Tibial nerve (tissue), 4 donors: ENCODE measurements at regions not wholly inside any gene's neighbourhood (a gene's known extent, or its start where the extent isn't known, plus 50 kb on each side); places are given as distances from the start of the nearest gene placed in this dataset.

Source experiments
- DNase-seq, 2 donors: peaks; one replicate each; pipeline ENCODE4 v3.0.0-alpha.2; 2019; ENCODE audit warnings: low spot score in 2 of 2
- H3K27ac ChIP-seq, 4 donors: fragments of 200-600 bp; sonication (generic) in 3 of 4; one replicate each; pipeline ENCODE4 v1.5.1; 2017 to 2019; ENCODE audit warnings: mild to moderate bottlenecking in 1 of 4
- H3K27me3 ChIP-seq, 2 donors: fragments of 200-600 bp; sonication (generic) in 1 of 2; one replicate each; pipeline versions ENCODE4 v1.5.1 to v1.6.0; 2017 to 2019
- H3K36me3 ChIP-seq, 3 donors: fragments of 200-600 bp; sonication (generic); one replicate each; pipeline ENCODE4 v1.5.1; 2018 to 2019
- H3K4me1 ChIP-seq, 4 donors: fragments of 200-600 bp; sonication (generic) in 3 of 4; one replicate each; pipeline ENCODE4 v1.5.1; 2017 to 2019
- H3K4me3 ChIP-seq, 4 donors: fragments of 200-600 bp; sonication (generic) in 3 of 4; one replicate each; pipeline ENCODE4 v1.5.1; 2017 to 2019; ENCODE audit warnings: mild to moderate bottlenecking in 1 of 4, moderate library complexity in 1 of 4
- H3K9me3 ChIP-seq, 4 donors: fragments of 200-600 bp; sonication (generic) in 3 of 4; one replicate each; pipeline ENCODE4 v1.5.1; 2017 to 2019
- CTCF ChIP-seq, 5 experiments: fragments of 200-600 bp in 3 of 5; fragments of 450-650 bp in 2 of 5; sonication (generic) in 3 of 5; IDR thresholded peaks; one replicate each; pipeline ENCODE4 v1.5.1; 2016 to 2019; ENCODE audit warnings: antibody characterized with exemption in 5 of 5, mild to moderate bottlenecking in 3 of 5, moderate library complexity in 2 of 5
- EP300 ChIP-seq, 2 donors: sonication (generic); formaldehyde crosslinking; IDR thresholded peaks; one replicate each; pipeline ENCODE4 v1.6.1; 2017; ENCODE audit warnings: antibody characterized with exemption in 2 of 2, mild to moderate bottlenecking in 1 of 2
- POLR2A ChIP-seq, 2 donors: fragments of 450-650 bp; IDR thresholded peaks; one replicate each; pipeline ENCODE4 v1.6.1; 2017; ENCODE audit warnings: antibody characterized with exemption in 2 of 2, mild to moderate bottlenecking in 2 of 2, moderate library complexity in 2 of 2
- WGBS, 2 donors: methylation state at CpG; one replicate each; pipeline ENCODE4 v1.1.5; 2018; 5-methylcytosine and 5-hydroxymethylcytosine counted together

GRCh38 chr12:58156697-58157096 lies 215.3 kb downstream of the ATP23 start:
- no peaks in the 10 kb centered on the region for H3K4me1 ChIP-seq
- no peak for DNase-seq
- WGBS, 2 donors, result 77 to 83% methylated on average over 2 of the region's 2 CpGs

GRCh38 chr12:58159941-58160340 lies 218.6 kb downstream of the ATP23 start:
- no peak for DNase-seq
- Histone ChIP-seq H3K27me3 (no peaks in the 10 kb centered on the region), H3K4me3 (no peak overlapping the region), H3K36me3 (no peaks in the 10 kb centered on the region), H3K9me3 (no peaks in the 10 kb centered on the region), H3K27ac (no peak overlapping the region), H3K4me1 (no peaks in the 10 kb centered on the region)
- no peak for TF ChIP-seq EP300 (IDR thresholded peaks at IDR 0.05)
- no peak for TF ChIP-seq POLR2A (IDR thresholded peaks at IDR 0.05)
- TF ChIP-seq CTCF (IDR thresholded peaks at IDR 0.05), result no peak
- WGBS, 2 donors, result 92 to 94% methylated on average over 2 of the region's 2 CpGs

More at GRCh38 chr12:58156697-58157096, 215.3 kb downstream of the ATP23 start:
- H3K4me3 ChIP-seq, result no peak overlapping the region
- H3K36me3 ChIP-seq, result no peaks in the 10 kb centered on the region
- TF ChIP-seq POLR2A (IDR thresholded peaks at IDR 0.05), result no peak
- no peak overlapping the region for H3K27ac ChIP-seq
- no peaks in the 10 kb centered on the region for H3K9me3 ChIP-seq
- no peaks in the 10 kb centered on the region for H3K27me3 ChIP-seq

GRCh38 chr12:58161773-58162172 lies 220.4 kb downstream of the ATP23 start:
- H3K4me3 ChIP-seq, result no peak overlapping the region
- no peak for TF ChIP-seq POLR2A (IDR thresholded peaks at IDR 0.05)
- 56 to 63% methylated on average over 2 of the region's 2 CpGs for WGBS, 2 donors
- H3K36me3 ChIP-seq, result no peaks in the 10 kb centered on the region
- no peak for DNase-seq
- no peaks in the 10 kb centered on the region for H3K27me3 ChIP-seq
- H3K27ac ChIP-seq, result no peak overlapping the region
- H3K9me3 ChIP-seq, result no peaks in the 10 kb centered on the region
- H3K4me1 ChIP-seq, result no peaks in the 10 kb centered on the region

- H3K27me3 ChIP-seq, result no peaks in the 10 kb centered on the region
- no peak for TF ChIP-seq POLR2A (IDR thresholded peaks at IDR 0.05)
- no peak for TF ChIP-seq CTCF (IDR thresholded peaks at IDR 0.05)
- no peak for TF ChIP-seq EP300 (IDR thresholded peaks at IDR 0.05)
- H3K9me3 ChIP-seq, result no peaks in the 10 kb centered on the region
- no peaks in the 10 kb centered on the region for H3K36me3 ChIP-seq
- no peak overlapping the region for H3K27ac ChIP-seq
- no peak for DNase-seq
- no peak overlapping the region for H3K4me3 ChIP-seq
- no peaks in the 10 kb centered on the region for H3K4me1 ChIP-seq
- 39 to 42% methylated on average over 4 of the region's 4 CpGs for whole genome bisulfite sequencing, 2 donors
Observed at GRCh38 chr12:58163021-58163420, 221.7 kb downstream of the ATP23 start.

GRCh38 chr12:58166643-58167042 lies 225.3 kb downstream of the ATP23 start:
- no peaks in the 10 kb centered on the region for H3K36me3 ChIP-seq
- no peaks in the 10 kb centered on the region for H3K9me3 ChIP-seq
- no peak overlapping the region for H3K27ac ChIP-seq
- 56 to 62% methylated on average over 5 of the region's 5 CpGs for WGBS, 2 donors
- DNase-seq, result no peak
- TF ChIP-seq CTCF (IDR thresholded peaks at IDR 0.05) (no peak), EP300 (IDR thresholded peaks at IDR 0.05) (no peak), POLR2A (IDR thresholded peaks at IDR 0.05) (no peak)
- H3K4me1 ChIP-seq, result peaks cover 0 to 4% (median 0%) of the 10 kb centered on the region in 4 donors
- H3K4me3 ChIP-seq, result no peak overlapping the region
- no peaks in the 10 kb centered on the region for H3K27me3 ChIP-seq

- no peak overlapping the region for H3K4me3 ChIP-seq
- no peaks in the 10 kb centered on the region for H3K9me3 ChIP-seq
- WGBS, 2 donors, result 38 to 58% methylated on average over 1 of the region's 1 CpG
- no peaks in the 10 kb centered on the region for H3K36me3 ChIP-seq
- no peaks in the 10 kb centered on the region for H3K27me3 ChIP-seq
- DNase-seq, result no peak
- TF ChIP-seq POLR2A (IDR thresholded peaks at IDR 0.05) (no peak), EP300 (IDR thresholded peaks at IDR 0.05) (no peak), CTCF (IDR thresholded peaks at IDR 0.05) (no peak)
- peaks cover 0 to 4% (median 0%) of the 10 kb centered on the region in 4 donors for H3K4me1 ChIP-seq
- H3K27ac ChIP-seq, result no peak overlapping the region
Observed at GRCh38 chr12:58167622-58168021, 226.3 kb downstream of the ATP23 start.
